ENCODE measurements at regions not wholly inside any gene's neighbourhood (a gene's known extent, or its start where the extent isn't known, plus 50 kb on each side); places are given as distances from the start of the nearest gene placed in this dataset.

DNA sequence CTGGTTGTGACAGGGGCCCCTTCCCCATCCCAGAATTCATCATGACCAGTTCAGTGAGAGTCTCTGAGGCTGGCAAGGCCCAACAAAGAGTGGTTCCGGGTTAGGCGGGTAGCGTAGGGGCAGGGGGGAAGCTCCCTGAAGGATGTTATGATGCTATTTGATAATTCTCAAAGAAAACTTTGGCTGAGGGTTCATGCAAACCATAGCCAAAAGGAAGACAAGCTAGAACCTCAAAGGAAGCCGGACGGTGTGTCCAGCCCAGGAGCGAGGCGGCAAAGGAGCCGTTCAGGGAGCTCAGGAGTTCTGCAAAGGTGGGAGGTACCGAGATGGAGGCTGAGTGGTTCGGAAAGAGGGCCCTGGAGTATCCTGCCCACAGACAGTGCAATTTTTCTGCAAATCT lies 226.8 kb upstream of the RAB6C start:
- ChIA-PET CTCF (no interaction called here), POLR2A (ENCODE audit: unreplicated experiment) (no interaction called here)
- no peak overlapping the region for H2AFZ ChIP-seq (ENCODE audit: low read length)
- TF ChIP-seq EZH2phosphoT487 (IDR thresholded peaks at IDR 0.05; ENCODE audit: borderline replicate concordance, low read length): no peak
- TF ChIP-seq EZH2 (IDR thresholded peaks at IDR 0.05; ENCODE audit: low read length, unreplicated experiment): no peak
- no peak for TF ChIP-seq CTCF (conservative IDR thresholded peaks at IDR 0.05; ENCODE audit: low read depth, low read length)
- DNase-seq (no peak), ATAC-seq (no peak)
- H3K27ac ChIP-seq (ENCODE audit: low read length): no peak overlapping the region
- peaks cover 26% of the 10 kb centered on the region for H3K27me3 ChIP-seq (ENCODE audit: low read length)
- no peaks in the 10 kb centered on the region for H3K9me3 ChIP-seq (ENCODE audit: low read length)
- no peak overlapping the region for H3K9ac ChIP-seq (ENCODE audit: low read length)
- H4K20me1 ChIP-seq (ENCODE audit: low read length): no peaks in the 10 kb centered on the region
- no peaks in the 10 kb centered on the region for H3K79me2 ChIP-seq (ENCODE audit: low read length)
- BruUV-seq (replicated peaks): no TSS peak
- no peak overlapping the region for H3K4me3 ChIP-seq (ENCODE audit: low read length)
- intact Hi-C loops (cut with micrococcal nuclease): no loop called here
- H3K4me2 ChIP-seq (ENCODE audit: low read length): no peak overlapping the region
- no peaks in the 10 kb centered on the region for H3K4me1 ChIP-seq (ENCODE audit: insufficient read depth, low read length)
- no peaks in the 10 kb centered on the region for H3K36me3 ChIP-seq (ENCODE audit: low read depth, low read length)
- H3F3A ChIP-seq (ENCODE audit: low read length, unreplicated experiment): no peaks in the 10 kb centered on the region
- no peaks in the 10 kb centered on the region for H3K9me2 ChIP-seq (replicated peaks; ENCODE audit: low read length)

DNA sequence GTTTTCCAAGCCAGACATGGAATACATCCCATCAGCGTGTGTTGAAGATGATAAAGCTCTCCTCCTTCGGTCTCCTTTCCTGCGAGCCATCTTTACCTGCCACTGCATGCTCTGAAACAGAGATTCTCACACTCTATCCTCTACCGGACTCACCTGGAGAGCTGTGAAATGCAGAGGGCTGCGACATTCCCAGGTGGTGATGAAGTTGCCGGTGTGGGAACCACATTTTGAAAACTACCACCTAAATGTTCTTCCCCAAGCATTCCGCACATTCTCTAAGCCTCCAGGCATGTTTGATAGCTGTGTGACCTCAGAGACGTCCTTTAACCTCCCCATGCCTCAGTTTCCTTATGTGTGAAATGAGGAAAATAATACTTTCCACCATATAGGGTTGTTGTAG lies 226.2 kb upstream of the RAB6C start:
- Histone ChIP-seq H3K4me3 (ENCODE audit: low read length) (no peak overlapping the region), H3K4me2 (ENCODE audit: low read length) (no peak overlapping the region), H3K9me3 (ENCODE audit: low read length) (no peaks in the 10 kb centered on the region), H4K20me1 (ENCODE audit: low read length) (no peaks in the 10 kb centered on the region), H3K27ac (ENCODE audit: low read length) (no peak overlapping the region), H3K36me3 (ENCODE audit: low read depth, low read length) (no peaks in the 10 kb centered on the region), H3K27me3 (ENCODE audit: low read length) (peaks cover 26% of the 10 kb centered on the region), H3K4me1 (ENCODE audit: insufficient read depth, low read length) (no peaks in the 10 kb centered on the region), H3K9ac (ENCODE audit: low read length) (no peak overlapping the region), H2AFZ (ENCODE audit: low read length) (no peak overlapping the region), H3K79me2 (ENCODE audit: low read length) (no peaks in the 10 kb centered on the region), H3K9me2 (replicated peaks; ENCODE audit: low read length) (no peaks in the 10 kb centered on the region), H3F3A (ENCODE audit: low read length, unreplicated experiment) (no peaks in the 10 kb centered on the region)
- ATAC-seq: no peak
- intact Hi-C loops (cut with micrococcal nuclease): no loop called here
- BruUV-seq (replicated peaks): no TSS peak
- TF ChIP-seq EZH2 (IDR thresholded peaks at IDR 0.05; ENCODE audit: low read length, unreplicated experiment) (no peak), EZH2phosphoT487 (IDR thresholded peaks at IDR 0.05; ENCODE audit: borderline replicate concordance, low read length) (no peak), CTCF (conservative IDR thresholded peaks at IDR 0.05; ENCODE audit: low read depth, low read length) (no peak)
- CTCF ChIA-PET: no interaction called here
- POLR2A ChIA-PET (ENCODE audit: unreplicated experiment): no interaction called here
- no peak for DNase-seq

- no peak overlapping the region for H3K27ac ChIP-seq (ENCODE audit: low read length)
- no peaks in the 10 kb centered on the region for H3F3A ChIP-seq (ENCODE audit: low read length, unreplicated experiment)
- no peak overlapping the region for H3K4me3 ChIP-seq (ENCODE audit: low read length)
- no peaks in the 10 kb centered on the region for H3K9me3 ChIP-seq (ENCODE audit: low read length)
- TF ChIP-seq EZH2phosphoT487 (IDR thresholded peaks at IDR 0.05; ENCODE audit: borderline replicate concordance, low read length): no peak
- intact Hi-C loops (cut with micrococcal nuclease): no loop called here
- H3K4me1 ChIP-seq (ENCODE audit: insufficient read depth, low read length): no peaks in the 10 kb centered on the region
- CTCF ChIA-PET: no interaction called here
- no peaks in the 10 kb centered on the region for H4K20me1 ChIP-seq (ENCODE audit: low read length)
- H3K9me2 ChIP-seq (replicated peaks; ENCODE audit: low read length): no peaks in the 10 kb centered on the region
- no peak for ATAC-seq
- H2AFZ ChIP-seq (ENCODE audit: low read length): no peak overlapping the region
- no TSS peak for BruUV-seq (replicated peaks)
- no peak for DNase-seq
- no peak overlapping the region for H3K4me2 ChIP-seq (ENCODE audit: low read length)
- no peak overlapping the region for H3K9ac ChIP-seq (ENCODE audit: low read length)
- no peaks in the 10 kb centered on the region for H3K79me2 ChIP-seq (ENCODE audit: low read length)
- POLR2A ChIA-PET (ENCODE audit: unreplicated experiment): no interaction called here
- H3K36me3 ChIP-seq (ENCODE audit: low read depth, low read length): no peaks in the 10 kb centered on the region
- H3K27me3 ChIP-seq (ENCODE audit: low read length): peaks cover 26% of the 10 kb centered on the region
Observed at GRCh38 chr2:129754421-129754820, 225.0 kb upstream of the RAB6C start.
